ENCODE measurements at regions not wholly inside any gene's neighbourhood (a gene's known extent, or its start where the extent isn't known, plus 50 kb on each side); places are given as distances from the start of the nearest gene placed in this dataset.
"Not testable (repeated sequence)": the region's sequence is repeated elsewhere in the genome, so short reads cannot be mapped to it uniquely, and the experiment has no call there.

DNA sequence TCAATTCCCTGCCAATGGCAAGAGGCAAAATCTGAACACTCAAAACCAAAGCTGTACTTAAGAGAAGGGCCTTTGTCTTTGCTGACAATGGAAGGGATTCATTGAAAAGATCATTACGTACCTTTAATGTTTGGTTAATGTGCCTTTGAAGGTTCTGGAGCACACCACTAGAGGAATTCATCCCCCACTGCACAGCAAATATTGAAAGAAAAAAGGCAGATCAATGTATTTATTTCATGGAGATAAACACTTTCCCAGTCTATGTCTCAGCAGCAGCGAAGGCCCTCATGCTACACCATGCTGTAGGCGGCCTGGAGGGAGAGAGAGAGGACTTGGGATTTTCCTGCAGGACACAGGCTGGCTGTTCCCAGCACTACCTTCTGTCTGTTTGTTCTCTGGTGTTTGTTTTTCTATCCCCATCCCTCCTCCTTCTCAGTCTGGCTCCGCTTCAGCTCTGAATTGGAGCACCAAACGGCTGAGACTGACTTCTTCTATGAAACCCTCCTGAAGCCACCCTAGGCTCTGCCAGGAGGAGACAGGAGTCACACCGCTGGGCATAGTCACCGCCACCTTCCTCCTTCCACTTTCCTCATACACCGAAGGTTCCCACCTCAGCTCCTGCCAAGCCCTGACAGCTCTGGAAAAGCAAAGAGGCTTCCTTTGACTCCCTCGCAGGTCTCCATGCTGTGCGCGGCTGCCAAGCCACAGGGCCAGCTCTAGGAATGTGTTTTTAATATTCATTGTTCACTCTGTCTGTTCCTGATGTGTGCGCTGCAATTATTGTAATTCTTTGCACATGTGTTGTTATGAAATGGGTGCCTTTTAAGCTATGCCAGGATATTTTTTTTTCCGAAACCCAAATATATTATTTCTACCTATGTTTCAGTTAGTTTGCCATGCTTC, 301.5 kb downstream of the FZD1 start:
- no peak for DNase-seq (ENCODE audit: low read depth, low spot score)

DNA sequence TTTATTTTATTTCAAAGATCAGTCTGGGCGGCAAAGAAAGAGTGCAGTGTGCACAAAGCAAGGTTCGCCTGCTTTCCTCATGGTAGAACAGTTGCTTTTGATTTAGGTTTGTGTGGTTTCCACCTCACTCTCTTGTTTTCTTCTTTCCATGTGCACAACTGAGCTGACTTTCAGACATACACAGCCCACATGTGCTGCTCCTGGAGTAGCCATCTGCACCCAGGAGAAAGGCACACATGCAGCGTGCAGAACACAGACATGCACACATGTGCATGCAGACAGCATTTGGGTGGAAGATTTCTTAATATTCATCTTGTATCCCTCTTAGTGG, 302.1 kb downstream of the FZD1 start:
- DNase-seq (ENCODE audit: low read depth, low spot score) = no peak

DNA sequence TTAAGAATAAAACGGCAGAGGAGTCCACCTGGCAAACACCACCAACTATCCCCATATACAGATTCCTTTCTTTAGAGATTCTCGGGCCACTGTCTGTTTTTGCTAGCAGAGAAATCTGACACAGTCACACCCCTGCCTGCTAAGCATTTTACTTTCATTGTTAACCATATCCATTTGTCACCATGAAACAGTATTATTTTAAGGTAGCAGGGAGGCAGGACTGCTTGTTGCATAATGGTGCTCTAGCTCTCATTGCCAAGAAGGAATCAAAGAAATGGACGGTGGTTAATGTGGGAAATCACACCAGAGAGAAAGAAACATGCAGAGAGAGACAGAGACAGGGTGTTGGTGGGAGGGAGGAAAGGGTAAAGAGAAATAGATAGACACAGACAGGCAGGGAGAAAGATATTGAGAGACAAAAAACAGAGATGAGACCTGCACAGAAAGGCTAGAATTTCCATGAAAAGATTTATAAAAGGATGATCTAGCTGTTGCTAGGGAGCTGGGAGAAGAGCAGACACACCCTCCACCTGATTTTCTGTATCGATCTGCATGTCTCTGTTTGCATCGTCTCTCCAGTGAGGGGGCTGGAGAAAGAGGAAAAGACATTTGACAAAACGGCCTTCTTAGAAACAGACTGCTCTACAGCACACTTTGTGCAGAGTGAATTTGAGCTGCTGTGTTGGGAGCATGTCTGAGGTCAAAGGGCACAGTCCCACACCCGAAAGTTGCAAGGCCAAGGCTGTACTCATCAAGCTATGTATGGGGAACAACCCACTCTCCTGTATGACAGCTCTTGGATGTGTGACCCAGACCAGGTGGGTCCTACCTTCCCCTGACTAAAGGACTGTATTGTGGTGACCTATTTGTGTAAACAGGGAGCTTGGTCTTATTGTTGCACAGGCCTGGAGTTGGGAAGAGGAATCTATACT, 303.1 kb downstream of the FZD1 start:
- no peak for DNase-seq (ENCODE audit: low read depth, low spot score)

DNA sequence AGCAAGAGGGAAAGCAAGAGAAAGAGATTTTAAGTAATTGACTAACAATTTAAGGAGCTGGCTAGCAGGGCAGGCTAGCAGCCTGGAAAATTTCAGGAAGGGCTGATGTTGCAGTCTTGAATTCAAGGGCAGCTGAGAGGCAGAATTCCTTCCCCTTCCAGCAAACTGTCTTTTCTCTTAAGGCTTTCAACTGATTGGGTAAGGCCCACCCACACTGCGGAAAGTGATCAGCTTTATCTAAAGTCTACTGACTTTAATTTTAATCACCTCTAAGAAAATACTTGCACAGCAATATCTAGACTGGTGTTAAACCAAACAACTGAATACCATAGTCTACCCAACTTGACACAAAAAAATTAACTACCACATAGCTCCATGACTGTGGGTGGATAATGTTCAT, 303.9 kb downstream of the FZD1 start:
- DNase-seq (ENCODE audit: low read depth, low spot score) = no peak

DNA sequence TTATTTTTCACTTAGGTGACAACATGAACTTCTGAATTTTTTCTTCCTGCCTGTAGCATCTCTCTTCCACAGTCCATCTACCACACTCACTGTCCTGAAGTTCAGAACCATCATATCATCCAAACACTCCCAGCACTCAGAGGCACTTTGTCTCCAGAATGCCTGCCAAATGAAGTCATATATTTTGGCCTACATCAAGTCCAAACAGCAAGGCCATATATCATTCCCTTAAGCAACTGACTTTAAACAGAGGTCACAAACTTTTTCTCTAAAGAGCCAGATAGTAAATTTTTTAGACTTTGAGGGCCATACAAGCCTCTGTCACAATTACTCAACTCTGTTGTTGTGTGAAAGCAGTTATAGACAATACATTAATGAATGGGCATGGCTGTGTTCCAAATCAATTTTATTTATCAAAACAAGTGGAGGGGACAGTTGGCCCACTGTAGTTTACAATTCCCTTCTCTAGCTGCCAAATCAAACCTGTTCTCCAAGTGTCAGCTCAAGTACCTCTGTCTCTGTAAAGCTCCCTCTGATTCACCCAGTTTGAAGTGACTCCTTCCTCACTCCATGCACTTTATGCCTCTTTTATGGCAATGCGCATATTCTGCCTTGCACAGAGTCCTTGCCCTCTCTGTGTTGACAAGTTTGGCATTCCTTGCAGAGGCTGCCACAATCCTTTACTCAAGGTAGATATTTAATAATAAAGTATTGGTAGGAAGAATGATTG, 305.7 kb downstream of the FZD1 start:
- no peak for DNase-seq (ENCODE audit: low read depth, low spot score)

DNA sequence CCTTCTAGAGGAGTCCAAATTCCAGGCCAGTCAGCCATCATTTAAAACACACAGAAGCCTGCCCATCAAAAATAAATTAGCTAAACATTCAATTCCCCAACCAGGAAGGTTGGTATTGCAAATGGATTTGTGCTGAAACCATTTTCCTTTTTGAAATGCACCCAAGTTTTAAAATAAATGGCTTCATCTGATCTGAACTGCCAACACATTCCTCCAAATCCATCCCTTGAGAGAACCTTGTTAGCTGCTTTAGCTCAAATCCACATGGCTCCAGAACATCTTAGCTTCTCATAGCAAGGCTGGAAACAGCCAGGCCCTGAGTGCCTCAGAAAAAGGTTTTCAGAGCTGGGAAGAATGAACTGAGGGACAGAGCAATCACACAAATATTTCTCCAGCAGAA, 306.3 kb downstream of the FZD1 start:
- no peak for DNase-seq (ENCODE audit: low read depth, low spot score)

DNA sequence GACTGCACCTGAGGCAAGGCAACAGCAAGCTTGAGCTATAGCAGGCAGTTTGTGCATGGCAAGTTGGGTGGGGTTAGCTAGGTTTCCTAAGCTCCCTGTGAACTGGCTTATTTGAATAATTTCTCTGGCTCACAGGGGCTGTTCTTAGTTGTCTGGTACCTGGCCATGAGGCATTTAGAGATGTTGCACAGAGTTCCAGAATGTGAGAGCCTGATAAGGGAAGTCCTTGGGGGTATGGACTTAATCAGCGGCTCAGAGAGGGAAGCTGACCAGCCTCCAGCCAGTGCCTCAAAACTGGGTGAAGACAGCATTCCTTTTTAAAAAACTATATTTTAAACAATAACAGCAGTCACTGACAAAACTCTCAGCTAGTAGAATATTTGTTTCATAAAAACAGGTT, 307.4 kb downstream of the FZD1 start:
- DNase-seq (ENCODE audit: low read depth, low spot score) = no peak

GRCh38 chr7:91573405-91573804, 307.1 kb downstream of the MTERF1 start:
- no peak for DNase-seq (ENCODE audit: low read depth, low spot score)

GRCh38 chr7:91576459-91576858, 304.0 kb downstream of the MTERF1 start:
- not testable (repeated sequence) for DNase-seq (ENCODE audit: low read depth, low spot score)

- DNase-seq (ENCODE audit: low read depth, low spot score) = no peak
These were observed 300.7 kb downstream of the MTERF1 start for GRCh38 chr7:91579837-91580236.

DNA sequence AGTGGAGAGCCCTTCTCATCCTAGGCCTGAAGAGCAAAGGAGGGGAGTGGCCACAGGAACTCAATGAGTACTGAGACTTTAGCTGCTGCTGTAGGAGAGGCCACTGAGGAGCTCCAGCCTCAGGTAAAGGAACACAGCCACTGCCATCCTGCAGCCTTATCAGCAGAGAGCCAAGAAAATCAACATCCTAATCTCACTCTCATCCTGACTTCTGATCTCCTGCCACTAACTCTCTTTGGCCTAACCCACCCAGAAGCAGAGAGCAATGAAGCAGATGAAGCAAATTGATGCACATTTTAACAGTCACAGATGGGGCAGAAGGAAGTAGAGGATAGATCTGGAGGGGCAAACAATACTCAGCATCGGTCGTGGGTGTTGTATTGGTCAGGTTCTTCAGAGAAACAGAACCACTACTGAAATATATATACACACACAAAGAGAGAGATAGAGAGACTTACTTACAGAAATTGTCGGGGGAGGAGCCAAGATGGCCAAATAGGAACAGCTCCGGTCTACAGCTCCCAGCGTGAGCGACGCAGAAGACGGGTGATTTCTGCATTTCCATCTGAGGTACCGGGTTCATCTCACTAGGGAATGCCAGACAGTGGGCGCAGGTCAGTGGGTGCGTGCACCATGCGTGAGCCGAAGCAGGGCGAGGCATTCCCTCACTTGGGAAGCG, 297.6 kb downstream of the MTERF1 start:
- no peak for DNase-seq (ENCODE audit: low read depth, low spot score)

DNA sequence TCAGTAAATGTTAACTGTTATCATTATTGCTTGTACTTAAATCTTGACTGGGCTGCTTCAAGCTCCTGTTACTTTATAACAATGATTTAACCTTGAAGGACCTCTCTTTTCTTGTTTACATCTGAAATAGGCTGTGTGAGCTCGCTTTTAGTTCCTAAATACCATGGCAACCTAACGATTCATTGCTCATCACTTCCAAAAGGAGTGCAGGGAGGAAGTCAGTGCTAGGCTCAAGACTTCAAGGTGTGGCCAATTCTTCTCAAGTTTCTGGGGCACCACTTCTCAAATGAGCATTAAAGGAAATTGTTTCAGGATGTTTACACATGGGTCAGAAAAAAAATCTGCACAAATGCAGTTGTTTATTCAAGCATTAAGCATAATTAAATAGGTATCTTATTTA, 284.2 kb downstream of the MTERF1 start:
- no peak for DNase-seq (ENCODE audit: low read depth, low spot score)

- DNase-seq (ENCODE audit: low read depth, low spot score) = no peak
These were observed 281.7 kb downstream of the MTERF1 start for GRCh38 chr7:91598791-91599190.

DNA sequence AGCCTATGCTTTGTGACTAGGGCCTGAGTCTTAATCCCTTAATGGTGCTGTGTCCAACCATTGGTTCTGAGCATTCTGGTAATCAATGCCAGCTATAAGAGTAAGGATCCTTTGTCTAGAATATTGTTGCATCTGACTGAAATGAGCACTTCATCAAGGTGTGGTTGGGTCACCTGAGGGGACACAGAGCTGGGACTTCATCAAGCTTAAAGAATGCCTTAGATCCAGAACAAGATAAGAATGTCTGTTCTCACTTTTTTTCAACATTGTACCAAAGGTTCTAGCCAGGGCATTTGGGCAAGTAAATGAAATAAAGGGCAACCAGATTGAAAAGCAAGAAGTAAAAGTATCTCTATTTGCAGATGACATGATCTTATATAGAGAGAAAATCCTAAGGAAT, 280.4 kb downstream of the MTERF1 start:
- no peak for DNase-seq (ENCODE audit: low read depth, low spot score)

DNA sequence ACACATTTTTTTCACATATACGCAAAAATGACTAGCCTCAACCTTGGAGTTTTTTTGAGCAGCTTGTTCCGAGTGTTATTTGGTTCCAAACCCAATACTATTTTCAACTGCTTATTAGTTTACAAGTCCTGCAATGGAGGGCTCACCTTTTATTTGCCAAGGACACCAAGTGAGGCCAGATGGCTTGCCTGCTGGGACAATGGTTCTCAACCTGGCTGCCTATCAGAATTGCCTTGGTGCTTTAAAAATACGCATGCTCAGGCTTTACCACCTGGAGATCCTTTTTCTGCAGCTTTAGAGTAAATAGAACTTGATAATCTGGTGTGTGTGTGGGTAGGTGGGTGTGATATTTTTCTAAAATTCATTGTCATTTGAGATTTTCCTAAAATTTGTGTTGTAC, 276.8 kb downstream of the MTERF1 start:
- DNase-seq (ENCODE audit: low read depth, low spot score) = no peak

DNA sequence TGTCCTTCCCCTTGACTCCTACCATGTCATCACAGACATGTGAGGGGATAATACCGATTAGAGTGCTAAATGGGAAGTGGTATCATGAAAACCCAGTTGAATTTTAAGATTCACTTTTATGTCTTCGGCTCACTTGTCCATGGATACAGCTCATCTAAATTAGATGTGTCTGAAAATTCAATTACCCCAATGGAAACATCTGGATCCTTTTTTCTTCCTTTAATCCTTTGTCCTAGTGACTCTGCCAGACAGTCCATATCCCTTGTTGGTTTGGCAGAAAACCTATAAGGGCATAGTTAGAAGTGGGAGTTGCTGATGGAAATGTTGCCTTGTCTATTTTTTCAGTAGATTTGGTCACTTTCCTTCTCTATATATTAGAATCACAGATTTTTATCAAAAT, 271.9 kb downstream of the MTERF1 start:
- no peak for DNase-seq (ENCODE audit: low read depth, low spot score)

DNA sequence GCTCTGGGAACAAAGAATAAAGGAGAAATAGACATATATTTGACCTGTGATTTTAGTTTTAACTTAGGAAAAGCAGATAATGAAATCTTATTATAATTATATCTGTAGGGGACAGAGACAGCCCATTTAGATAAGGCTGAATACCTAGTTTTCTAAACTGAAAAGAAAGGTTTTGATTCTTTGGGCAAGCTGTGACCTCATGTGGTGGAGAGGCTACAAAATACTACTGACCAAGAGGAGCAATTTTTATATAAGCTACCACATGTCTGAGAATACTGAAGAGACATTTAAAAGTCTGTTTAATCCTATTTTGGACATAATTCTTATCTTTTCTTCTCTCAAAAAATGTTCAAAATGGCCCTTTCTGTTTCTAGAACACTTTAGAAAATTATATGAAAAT, 271.0 kb downstream of the MTERF1 start:
- DNase-seq (ENCODE audit: low read depth, low spot score) = no peak

DNA sequence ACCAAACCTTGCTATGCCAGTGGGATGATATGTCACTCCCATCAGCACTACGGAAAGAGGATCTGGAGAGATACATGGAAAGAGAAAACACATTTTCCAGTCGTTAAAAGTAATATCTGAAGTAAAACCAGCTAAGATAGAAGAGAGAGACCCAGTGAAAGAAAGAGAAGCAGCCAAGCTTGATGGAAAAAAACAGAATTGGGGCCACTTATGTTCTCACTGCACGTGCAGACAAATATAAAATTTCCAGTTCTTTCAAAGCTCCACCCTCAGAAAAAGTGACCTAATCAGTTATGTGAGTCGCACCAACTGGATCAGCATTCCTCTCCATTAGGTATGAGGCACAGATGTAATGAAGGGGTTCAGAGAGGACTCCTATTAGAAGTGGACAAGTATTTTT, 266.1 kb downstream of the MTERF1 start:
- DNase-seq (ENCODE audit: low read depth, low spot score) = no peak

GRCh38 chr7:91618776-91619765, 261.4 kb downstream of the MTERF1 start:
- no peak for DNase-seq (ENCODE audit: low read depth, low spot score)

DNA sequence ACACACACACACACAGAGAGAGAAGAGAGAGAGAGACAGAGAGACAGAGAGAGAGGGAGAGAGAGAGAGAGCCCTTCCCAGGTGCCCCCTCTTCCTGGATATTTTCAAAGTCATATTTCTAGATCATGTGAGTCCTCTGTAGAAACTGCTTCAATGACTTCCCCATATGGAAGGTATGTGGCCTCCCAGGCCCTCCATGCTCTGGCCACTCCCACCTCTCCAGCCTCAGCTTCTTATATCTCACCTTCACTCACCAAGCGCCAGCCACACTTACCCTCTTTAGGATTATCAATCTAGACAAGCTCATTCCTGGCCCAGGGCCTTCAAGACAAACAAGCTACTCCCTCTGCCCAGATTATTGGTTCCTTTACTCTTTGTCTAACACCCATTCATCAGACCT, 259.7 kb downstream of the MTERF1 start:
- DNase-seq (ENCODE audit: low read depth, low spot score) = no peak

All from iPS DF 19.7 (cell line).